Mesothelial cell of epicardium (in vitro differentiated cells): ENCODE measurements at regions not wholly inside any gene's neighbourhood (a gene's known extent, or its start where the extent isn't known, plus 50 kb on each side); places are given as distances from the start of the nearest gene placed in this dataset.

Experiments used
- DNase-seq, 2 experiments: peaks; one replicate each; pipeline ENCODE4 v3.0.0; 2021; ENCODE audit warnings: low spot score in 2 of 2; ENCODE audit not compliant: unreplicated experiment in 2 of 2
- H3K27ac Mint-ChIP-seq: 2 replicates; pipeline ENCODE4 v1.8.0; 2021; ENCODE audit warnings: mixed read lengths
- H3K27me3 Mint-ChIP-seq: 2 replicates; pipeline ENCODE4 v1.8.0; 2021; ENCODE audit warnings: low read depth, mixed read lengths
- H3K36me3 Mint-ChIP-seq: 2 replicates; pipeline ENCODE4 v1.8.0; 2021; ENCODE audit warnings: mixed read lengths
- H3K4me1 Mint-ChIP-seq: 2 replicates; pipeline ENCODE4 v1.8.0; 2021; ENCODE audit warnings: mixed read lengths
- H3K4me3 Mint-ChIP-seq: 2 replicates; pipeline ENCODE4 v1.8.0; 2021; ENCODE audit warnings: mild to moderate bottlenecking, moderate library complexity, mixed read lengths
- H3K9me3 Mint-ChIP-seq: 2 replicates; pipeline ENCODE4 v1.8.0; 2021; ENCODE audit warnings: mixed read lengths
- CTCF ChIP-seq: fragments of 200-600 bp; sonication (generic); IDR thresholded peaks from one replicate; pipeline ENCODE4 v1.5.0; 2021; ENCODE audit warnings: antibody characterized with exemption; ENCODE audit not compliant: unreplicated experiment

GRCh38 chr14:71658261-71658860, 273.9 kb upstream of the RGS6 start:
- DNase-seq: no peak
- Mint-ChIP-seq H3K27me3 (no peaks in the 10 kb centered on the region), H3K36me3 (peaks cover 17% of the 10 kb centered on the region), H3K9me3 (peaks cover 13% of the 10 kb centered on the region), H3K4me1 (peaks cover 14% of the 10 kb centered on the region), H3K27ac (no peak overlapping the region), H3K4me3 (no peak overlapping the region)
- no peak for TF ChIP-seq CTCF

- no peak for TF ChIP-seq CTCF
- no peak overlapping the region for H3K4me3 Mint-ChIP-seq
- peaks cover 10% of the 10 kb centered on the region for H3K36me3 Mint-ChIP-seq
- H3K27ac Mint-ChIP-seq: no peak overlapping the region
- peaks cover 14% of the 10 kb centered on the region for H3K4me1 Mint-ChIP-seq
- peaks cover 7% of the 10 kb centered on the region for H3K9me3 Mint-ChIP-seq
- no peak for DNase-seq
- no peaks in the 10 kb centered on the region for H3K27me3 Mint-ChIP-seq
Observed at GRCh38 chr14:71659159-71659558, 273.1 kb upstream of the RGS6 start.

- Mint-ChIP-seq H3K9me3 (no peaks in the 10 kb centered on the region), H3K27me3 (no peaks in the 10 kb centered on the region), H3K4me3 (no peak overlapping the region), H3K4me1 (peaks cover 20% of the 10 kb centered on the region), H3K36me3 (peaks cover 5% of the 10 kb centered on the region), H3K27ac (no peak overlapping the region)
- TF ChIP-seq CTCF: no peak
- no peak for DNase-seq
Observed at GRCh38 chr14:71661441-71661840, 270.8 kb upstream of the RGS6 start.

GRCh38 chr14:71662291-71662790, 269.9 kb upstream of the RGS6 start:
- H3K27me3 Mint-ChIP-seq: no peaks in the 10 kb centered on the region
- peaks cover 29% of the 10 kb centered on the region for H3K4me1 Mint-ChIP-seq
- H3K36me3 Mint-ChIP-seq: peaks cover 5% of the 10 kb centered on the region
- TF ChIP-seq CTCF: no peak
- H3K27ac Mint-ChIP-seq: no peak overlapping the region
- no peak overlapping the region for H3K4me3 Mint-ChIP-seq
- H3K9me3 Mint-ChIP-seq: no peaks in the 10 kb centered on the region
- DNase-seq: no peak

GRCh38 chr14:71665157-71665556, 267.1 kb upstream of the RGS6 start:
- Mint-ChIP-seq H3K27ac (no peak overlapping the region), H3K27me3 (no peaks in the 10 kb centered on the region), H3K9me3 (no peaks in the 10 kb centered on the region), H3K4me3 (no peak overlapping the region), H3K4me1 (peaks cover 37% of the 10 kb centered on the region), H3K36me3 (peaks cover 5% of the 10 kb centered on the region)
- no peak for DNase-seq
- no peak for TF ChIP-seq CTCF
